Naive B cell (primary cell): ENCODE measurements at regions not wholly inside any gene's neighbourhood (a gene's known extent, or its start where the extent isn't known, plus 50 kb on each side); places are given as distances from the start of the nearest gene placed in this dataset.
"Not testable (repeated sequence)": the region's sequence is repeated elsewhere in the genome, so short reads cannot be mapped to it uniquely, and the experiment has no call there.

Source experiments
- ATAC-seq, 2 donors: fragments of 150-1000 bp; cut with Tn5 transposase; 2 replicates each; pipeline ENCODE4 v1.10.0; 2021; ENCODE audit warnings: low read depth in 2 of 2, mild to moderate bottlenecking in 2 of 2, moderate library complexity in 2 of 2
- DNase-seq: peaks from one replicate; pipeline ENCODE4 v3.0.0; 2022
- H3K27ac Mint-ChIP-seq, 6 donors: one replicate each; pipeline ENCODE4 v1.8.0; 2020 to 2022; ENCODE audit warnings: mild to moderate bottlenecking in 6 of 6, mixed read lengths in 6 of 6, moderate library complexity in 5 of 6, inconsistent platforms in 2 of 6
- H3K27me3 Mint-ChIP-seq, 3 donors: one replicate each; pipeline ENCODE4 v1.8.0; 2021 to 2022; ENCODE audit warnings: mixed read lengths in 3 of 3, mild to moderate bottlenecking in 1 of 3
- H3K36me3 Mint-ChIP-seq, 2 donors: one replicate each; pipeline ENCODE4 v1.8.0; 2020 to 2022; ENCODE audit warnings: mixed read lengths in 2 of 2, inconsistent platforms in 1 of 2, mild to moderate bottlenecking in 1 of 2
- H3K4me1 Mint-ChIP-seq, 3 donors: one replicate each; pipeline ENCODE4 v1.8.0; 2020 to 2022; ENCODE audit warnings: mixed read lengths in 3 of 3, inconsistent platforms in 1 of 3, mild to moderate bottlenecking in 1 of 3, moderate library complexity in 1 of 3
- H3K4me3 Mint-ChIP-seq, 8 donors: one replicate each; pipeline ENCODE4 v1.8.0; 2020 to 2022; ENCODE audit warnings: mild to moderate bottlenecking in 8 of 8, mixed read lengths in 8 of 8, moderate library complexity in 8 of 8, inconsistent platforms in 2 of 8
- H3K9me3 Mint-ChIP-seq, 7 donors: one replicate each; pipeline ENCODE4 v1.8.0; 2020 to 2022; ENCODE audit warnings: mixed read lengths in 7 of 7, mild to moderate bottlenecking in 5 of 7, inconsistent platforms in 2 of 7, moderate library complexity in 1 of 7

DNA sequence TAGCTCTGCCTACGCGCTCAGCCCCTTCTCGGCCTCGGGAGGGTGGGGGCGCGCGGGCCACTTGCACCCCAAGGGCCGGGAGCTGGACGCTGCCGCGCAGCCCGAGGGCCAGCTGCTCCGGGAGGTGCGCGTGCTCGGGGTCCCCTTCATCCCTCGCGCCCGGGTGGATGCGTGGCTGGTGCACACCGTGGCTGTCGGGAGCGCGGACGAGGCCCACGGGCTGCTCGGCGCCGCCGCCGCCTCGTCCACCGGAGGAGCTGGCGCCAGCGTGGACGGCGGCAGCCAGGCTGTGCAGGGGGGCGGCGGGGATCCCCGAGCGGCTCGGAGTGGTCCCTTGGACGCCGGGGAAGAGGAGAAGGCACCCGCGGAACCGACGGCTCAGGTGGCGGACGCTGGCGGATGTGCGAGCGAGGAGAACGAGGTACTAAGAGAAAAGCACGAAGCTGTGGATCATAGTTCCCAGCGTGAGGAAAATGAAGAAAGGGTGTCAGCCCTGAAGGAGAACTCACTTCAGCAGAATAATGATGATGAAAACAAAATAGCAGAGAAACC lies 69.8 kb downstream of the PMAIP1 start:
- not testable (repeated sequence) for DNase-seq, H3K9me3 Mint-ChIP-seq, H3K36me3 Mint-ChIP-seq, H3K4me1 Mint-ChIP-seq, ATAC-seq, H3K27ac Mint-ChIP-seq
- Mint-ChIP-seq H3K4me3 (peak overlapping the region in 3 of 8 donors; percentile 16 to 78 (median 50)), H3K27me3 (peaks cover 9 to 17% (median 10%) of the 10 kb centered on the region in 3 donors)

DNA sequence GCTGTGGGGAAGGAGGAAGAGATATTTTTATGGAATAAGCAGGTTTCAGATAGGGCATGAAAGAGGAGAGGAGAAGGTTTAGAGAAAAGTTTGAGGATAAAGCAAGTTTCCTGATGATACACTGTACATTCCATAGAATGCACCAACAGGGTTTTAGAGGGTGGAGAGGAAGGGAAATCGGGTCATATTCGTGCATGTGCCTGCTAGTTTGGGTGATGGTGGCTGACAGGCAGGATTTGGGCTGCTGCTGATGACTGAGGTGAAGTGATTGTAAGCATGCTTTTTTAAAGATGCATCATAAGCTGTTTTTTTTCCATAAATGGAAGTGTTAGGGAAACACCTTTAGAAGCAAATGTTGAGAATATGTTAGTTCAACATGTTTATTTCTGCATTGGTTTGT lies 68.8 kb downstream of the PMAIP1 start:
- Mint-ChIP-seq H3K36me3 (no peaks in the 10 kb centered on the region), H3K27me3 (peaks cover 9 to 17% (median 10%) of the 10 kb centered on the region in 3 donors), H3K27ac (no peak overlapping the region), H3K4me1 (peaks cover 0 to 10% (median 7%) of the 10 kb centered on the region in 3 donors), H3K9me3 (no peaks in the 10 kb centered on the region), H3K4me3 (no peak overlapping the region)
- no peak for ATAC-seq
- DNase-seq, result no peak

- Mint-ChIP-seq H3K4me1 (peaks cover 0 to 10% (median 7%) of the 10 kb centered on the region in 3 donors), H3K36me3 (no peaks in the 10 kb centered on the region), H3K27me3 (peaks cover 9 to 17% (median 10%) of the 10 kb centered on the region in 3 donors), H3K4me3 (peak overlapping the region in 1 of 8 donors; percentile 9), H3K27ac (no peak overlapping the region), H3K9me3 (no peaks in the 10 kb centered on the region)
- ATAC-seq (no peak), DNase-seq (no peak)
Observed at GRCh38 chr18:59967878-59968277, 68.1 kb downstream of the PMAIP1 start.

- no peak overlapping the region for H3K27ac Mint-ChIP-seq
- H3K4me3 Mint-ChIP-seq, result no peak overlapping the region
- no peaks in the 10 kb centered on the region for H3K9me3 Mint-ChIP-seq
- DNase-seq (no peak), ATAC-seq (no peak)
- peaks cover 3 to 13% (median 9%) of the 10 kb centered on the region in 3 donors for H3K4me1 Mint-ChIP-seq
- H3K36me3 Mint-ChIP-seq, result no peaks in the 10 kb centered on the region
- peaks cover 9 to 17% (median 10%) of the 10 kb centered on the region in 3 donors for H3K27me3 Mint-ChIP-seq
Observed at GRCh38 chr18:59966913-59967312, 67.1 kb downstream of the PMAIP1 start.

GRCh38 chr18:59963229-59963628 lies 63.4 kb downstream of the PMAIP1 start:
- ATAC-seq (no peak), DNase-seq (no peak)
- peak overlapping the region in 1 of 8 donors; percentile 7 for H3K4me3 Mint-ChIP-seq
- peaks cover 4 to 5% (median 4%) of the 10 kb centered on the region in 3 donors for H3K27me3 Mint-ChIP-seq
- peaks cover 26 to 37% (median 31%) of the 10 kb centered on the region in 3 donors for H3K4me1 Mint-ChIP-seq
- H3K9me3 Mint-ChIP-seq, result peaks cover 0 to 3% (median 0%) of the 10 kb centered on the region in 7 donors
- H3K27ac Mint-ChIP-seq, result peak overlapping the region in 3 of 6 donors; percentile 1 to 51 (median 28)
- H3K36me3 Mint-ChIP-seq, result no peaks in the 10 kb centered on the region

- peaks cover 0 to 3% (median 0%) of the 10 kb centered on the region in 7 donors for H3K9me3 Mint-ChIP-seq
- peak; percentile 47 for DNase-seq
- H3K27ac Mint-ChIP-seq, result peak overlapping the region; percentile 1 to 98 (median 81)
- no peaks in the 10 kb centered on the region for H3K27me3 Mint-ChIP-seq
- peak; percentile 96 for ATAC-seq
- H3K4me3 Mint-ChIP-seq, result peak overlapping the region in 7 of 8 donors; percentile 41 to 82 (median 73)
- H3K4me1 Mint-ChIP-seq, result peaks cover 33 to 43% (median 36%) of the 10 kb centered on the region in 3 donors
- no peaks in the 10 kb centered on the region for H3K36me3 Mint-ChIP-seq
Observed at GRCh38 chr18:59961070-59961469, 61.3 kb downstream of the PMAIP1 start.

DNA sequence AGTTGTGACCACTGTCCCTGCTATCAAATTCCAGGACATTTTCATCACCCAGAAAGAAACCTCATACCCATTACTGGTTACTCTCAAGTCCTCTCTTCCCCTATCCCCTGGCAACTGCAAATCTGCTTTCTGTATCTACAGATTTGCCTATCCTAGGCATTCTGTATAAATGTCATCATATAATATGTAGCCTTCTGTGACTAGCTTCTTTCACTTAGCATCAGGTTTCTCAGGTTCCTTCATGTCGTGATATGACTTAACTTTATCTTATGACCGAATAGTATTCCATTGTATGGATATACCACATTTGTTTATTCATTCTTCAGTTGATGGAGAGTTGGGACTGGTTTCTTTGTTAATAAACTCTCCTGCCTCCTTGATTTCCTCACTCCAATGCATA lies 60.5 kb downstream of the PMAIP1 start:
- H3K4me1 Mint-ChIP-seq, result peaks cover 33 to 43% (median 36%) of the 10 kb centered on the region in 3 donors
- DNase-seq, result no peak
- H3K9me3 Mint-ChIP-seq, result peaks cover 0 to 3% (median 0%) of the 10 kb centered on the region in 7 donors
- no peak for ATAC-seq
- H3K4me3 Mint-ChIP-seq, result peak overlapping the region in 4 of 8 donors; percentile 23 to 82 (median 56)
- no peaks in the 10 kb centered on the region for H3K36me3 Mint-ChIP-seq
- no peaks in the 10 kb centered on the region for H3K27me3 Mint-ChIP-seq
- H3K27ac Mint-ChIP-seq, result peak overlapping the region; percentile 37 to 98 (median 65)

DNA sequence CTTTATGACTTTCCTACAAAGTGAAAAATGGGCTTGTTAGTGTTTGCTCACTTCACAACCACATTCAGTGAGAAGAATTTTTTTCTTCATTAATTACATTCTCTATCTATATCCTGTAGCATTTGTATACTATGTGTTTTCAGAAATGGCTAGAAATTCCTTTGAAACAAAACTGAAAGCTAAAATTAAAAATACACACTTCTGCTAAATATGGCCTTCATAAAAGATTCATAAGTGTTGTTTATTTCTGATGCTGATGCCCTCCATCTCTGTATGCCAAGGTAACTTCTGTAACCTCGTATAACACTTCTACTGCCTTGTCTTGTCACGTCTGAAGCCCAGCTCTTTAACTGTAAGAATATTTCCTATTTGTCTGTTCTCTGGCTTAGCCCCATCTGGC lies 59.8 kb downstream of the PMAIP1 start:
- Mint-ChIP-seq H3K4me1 (peaks cover 30 to 43% (median 36%) of the 10 kb centered on the region in 3 donors), H3K27ac (peak overlapping the region in 3 of 6 donors; percentile 25 to 55 (median 47)), H3K4me3 (peak overlapping the region in 1 of 8 donors; percentile 42), H3K9me3 (peaks cover 0 to 3% (median 0%) of the 10 kb centered on the region in 7 donors), H3K27me3 (no peaks in the 10 kb centered on the region), H3K36me3 (no peaks in the 10 kb centered on the region)
- no peak for DNase-seq
- peak; percentile 14 to 37 for ATAC-seq

DNA sequence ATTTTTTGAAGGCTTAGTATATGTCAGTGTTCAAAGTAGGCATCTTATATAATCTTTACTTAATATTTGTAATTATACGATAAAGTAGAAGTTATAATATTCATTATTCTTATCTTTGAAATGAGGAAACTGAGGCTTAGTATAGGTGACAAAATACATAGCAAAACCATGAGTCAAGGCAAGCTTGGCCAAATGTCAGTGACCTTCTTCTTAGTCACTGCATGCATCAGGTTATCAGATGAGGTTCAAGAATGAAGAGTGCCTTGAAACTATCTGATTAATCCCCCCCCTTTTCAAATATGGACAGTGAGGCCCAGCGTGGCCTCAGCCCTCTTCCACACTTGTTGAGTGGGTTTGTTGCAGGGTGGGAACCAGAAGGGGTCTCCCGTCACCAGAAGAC lies 59.3 kb downstream of the PMAIP1 start:
- H3K36me3 Mint-ChIP-seq, result no peaks in the 10 kb centered on the region
- ATAC-seq, result no peak
- DNase-seq, result no peak
- no peaks in the 10 kb centered on the region for H3K27me3 Mint-ChIP-seq
- H3K9me3 Mint-ChIP-seq, result peaks cover 0 to 3% (median 0%) of the 10 kb centered on the region in 7 donors
- peaks cover 30 to 43% (median 36%) of the 10 kb centered on the region in 3 donors for H3K4me1 Mint-ChIP-seq
- peak overlapping the region in 1 of 8 donors; percentile 26 for H3K4me3 Mint-ChIP-seq
- peak overlapping the region in 3 of 6 donors; percentile 7 to 55 (median 47) for H3K27ac Mint-ChIP-seq

- ATAC-seq (no peak), DNase-seq (no peak)
- Mint-ChIP-seq H3K4me3 (peak overlapping the region in 1 of 8 donors; percentile 51), H3K4me1 (peaks cover 30 to 43% (median 36%) of the 10 kb centered on the region in 3 donors), H3K27ac (peak overlapping the region in 4 of 6 donors; percentile 8 to 24 (median 18)), H3K36me3 (no peaks in the 10 kb centered on the region), H3K9me3 (peaks cover 0 to 3% (median 0%) of the 10 kb centered on the region in 7 donors), H3K27me3 (no peaks in the 10 kb centered on the region)
Observed at GRCh38 chr18:59957957-59958356, 58.2 kb downstream of the PMAIP1 start.

GRCh38 chr18:59954755-59955156 lies 55.0 kb downstream of the PMAIP1 start:
- Mint-ChIP-seq H3K27me3 (no peaks in the 10 kb centered on the region), H3K9me3 (no peaks in the 10 kb centered on the region), H3K36me3 (no peaks in the 10 kb centered on the region), H3K4me1 (peaks cover 10 to 19% (median 11%) of the 10 kb centered on the region in 3 donors), H3K4me3 (no peak overlapping the region), H3K27ac (no peak overlapping the region)
- no peak for ATAC-seq
- DNase-seq, result no peak

DNA sequence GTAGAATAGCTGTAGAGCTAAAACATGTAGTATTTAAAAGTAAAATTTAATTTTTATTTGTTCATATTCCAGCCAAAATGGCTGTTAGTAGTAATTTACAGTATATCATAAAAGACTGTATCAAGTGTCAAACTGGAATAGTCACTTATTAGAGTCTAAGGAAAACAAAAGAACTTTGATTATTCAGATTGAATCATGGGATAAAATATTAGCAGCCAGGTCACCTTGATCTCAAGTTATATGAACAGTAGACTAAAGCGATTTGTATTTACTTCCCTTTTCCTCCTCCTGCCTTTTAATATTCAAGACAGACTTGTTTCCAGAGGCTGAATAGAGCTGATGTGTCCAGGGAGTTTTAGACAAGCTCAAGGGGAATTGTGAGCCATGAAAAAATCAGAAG lies 54.4 kb downstream of the PMAIP1 start:
- no peak for ATAC-seq
- Mint-ChIP-seq H3K27ac (peak overlapping the region in 1 of 6 donors; percentile 44), H3K9me3 (no peaks in the 10 kb centered on the region), H3K36me3 (no peaks in the 10 kb centered on the region), H3K27me3 (no peaks in the 10 kb centered on the region), H3K4me1 (peaks cover 6 to 14% (median 7%) of the 10 kb centered on the region in 3 donors), H3K4me3 (no peak overlapping the region)
- DNase-seq, result no peak
